ENCODE measurements at regions not wholly inside any gene's neighbourhood (a gene's known extent, or its start where the extent isn't known, plus 50 kb on each side); places are given as distances from the start of the nearest gene placed in this dataset.

DNA sequence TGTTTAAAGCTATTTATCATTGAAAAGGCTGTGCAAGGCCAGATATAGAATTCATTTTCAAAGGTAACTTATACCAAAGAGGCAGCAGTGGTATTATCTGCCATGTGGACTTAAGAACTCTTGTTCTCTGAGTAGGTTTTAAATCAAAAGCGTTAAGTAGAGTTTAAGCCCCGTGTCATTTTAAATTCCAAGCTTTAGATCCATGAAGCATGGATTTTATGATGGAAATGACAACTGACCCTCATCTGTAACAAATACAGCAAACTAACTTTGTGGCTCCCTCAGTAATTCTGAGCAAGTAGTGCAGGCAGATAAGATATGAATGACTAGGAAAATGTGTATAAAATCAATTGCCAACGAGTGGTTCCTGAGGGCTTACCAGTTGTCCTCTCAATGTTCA, 247.0 kb downstream of the WDR11 start:
- no peak for DNase-seq

DNA sequence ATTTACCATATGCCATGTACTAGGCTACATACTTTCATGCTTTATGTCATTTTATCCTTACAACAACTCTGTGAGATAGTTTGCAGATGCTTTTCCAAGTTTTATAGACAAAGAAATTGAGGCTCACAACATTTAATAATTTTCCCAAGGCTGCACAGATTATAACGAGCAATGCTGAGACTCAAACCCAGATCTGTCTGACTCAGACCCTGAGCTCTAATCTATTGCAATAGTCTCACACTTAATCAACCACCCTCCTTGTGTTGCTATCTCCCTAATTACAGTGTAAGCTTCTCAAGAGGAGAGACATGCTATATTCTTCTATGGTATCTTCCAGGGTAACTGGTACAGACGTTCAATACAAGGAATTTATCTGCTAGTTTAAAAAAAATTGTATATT, 247.6 kb downstream of the WDR11 start:
- DNase-seq, result no peak

DNA sequence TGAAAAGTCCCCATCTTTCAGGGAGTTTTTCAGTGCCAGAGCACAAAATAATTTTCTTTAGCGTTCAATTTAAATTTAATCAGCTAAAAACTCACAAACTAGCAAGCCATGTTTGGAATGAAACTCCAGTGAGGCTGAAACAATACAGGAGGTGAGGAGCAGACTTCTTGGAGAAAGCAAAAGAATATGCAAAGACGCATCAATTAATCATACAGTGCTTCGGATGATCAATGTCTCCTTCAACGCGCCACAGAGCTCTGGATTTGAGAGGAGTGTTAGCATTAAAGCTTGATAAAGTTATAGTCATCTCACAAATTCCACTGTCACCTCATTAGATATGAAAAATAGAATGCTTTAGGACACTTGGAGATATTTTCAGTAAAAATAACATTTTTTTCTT, 248.0 kb downstream of the WDR11 start:
- DNase-seq, result no peak

DNA sequence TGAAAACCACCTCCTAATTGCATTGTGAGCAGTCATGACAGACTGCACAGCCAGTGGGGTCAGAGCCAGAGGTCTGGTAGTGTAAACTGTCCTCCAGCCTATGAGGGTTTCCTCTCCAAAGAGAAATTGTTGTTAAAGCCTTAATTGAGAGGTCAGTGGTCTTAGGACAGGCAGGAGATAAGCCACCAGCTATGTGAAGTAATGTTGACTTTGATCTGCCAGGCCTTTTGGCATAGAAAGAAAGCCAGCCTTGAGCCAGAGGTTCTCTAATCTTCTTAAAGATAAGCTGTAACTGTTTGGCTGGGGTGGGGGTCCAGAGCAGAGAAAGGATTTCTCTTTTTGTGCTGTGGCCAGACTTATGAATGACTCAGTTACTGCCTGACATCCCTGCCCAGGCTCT, 248.4 kb downstream of the WDR11 start:
- no peak for DNase-seq

DNA sequence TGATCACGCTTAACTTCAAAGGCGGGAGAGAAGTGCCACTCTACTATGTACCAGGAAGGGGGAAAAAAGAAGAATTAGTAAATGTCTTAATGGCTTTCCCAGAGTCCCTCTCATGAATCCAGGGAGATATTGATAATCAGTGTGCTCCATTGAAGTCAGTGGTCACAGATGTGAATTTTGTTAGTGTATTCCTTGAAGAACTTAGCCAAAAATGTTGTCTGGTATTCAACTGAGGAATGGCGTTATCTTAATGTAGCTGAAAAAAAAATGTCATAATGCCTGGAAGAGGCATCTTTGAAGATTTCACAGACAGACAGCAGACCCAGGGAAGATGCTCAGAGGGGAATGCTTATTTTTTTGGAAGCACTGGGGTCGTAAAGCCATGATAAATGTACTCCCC, 250.4 kb downstream of the WDR11 start:
- no peak for DNase-seq

DNA sequence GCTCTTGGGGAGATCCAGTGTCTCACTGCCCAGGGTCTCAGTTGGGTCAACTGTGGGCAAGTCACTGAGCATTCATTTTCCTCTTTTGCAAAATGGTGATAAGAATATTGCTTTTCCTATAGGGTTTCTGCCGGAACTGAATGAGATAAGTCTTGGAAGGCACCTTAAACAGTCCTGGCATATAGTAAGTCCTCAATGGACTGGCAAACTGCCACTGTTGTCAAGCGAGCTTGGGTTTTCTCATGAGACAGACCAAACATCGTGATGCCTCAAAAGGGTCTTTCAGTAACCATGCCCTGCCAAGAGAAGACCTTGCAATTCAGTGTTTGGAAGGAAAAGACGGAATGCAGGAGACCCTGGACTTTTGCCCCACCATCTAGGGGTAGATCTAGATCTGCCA, 251.5 kb downstream of the WDR11 start:
- DNase-seq, result no peak

DNA sequence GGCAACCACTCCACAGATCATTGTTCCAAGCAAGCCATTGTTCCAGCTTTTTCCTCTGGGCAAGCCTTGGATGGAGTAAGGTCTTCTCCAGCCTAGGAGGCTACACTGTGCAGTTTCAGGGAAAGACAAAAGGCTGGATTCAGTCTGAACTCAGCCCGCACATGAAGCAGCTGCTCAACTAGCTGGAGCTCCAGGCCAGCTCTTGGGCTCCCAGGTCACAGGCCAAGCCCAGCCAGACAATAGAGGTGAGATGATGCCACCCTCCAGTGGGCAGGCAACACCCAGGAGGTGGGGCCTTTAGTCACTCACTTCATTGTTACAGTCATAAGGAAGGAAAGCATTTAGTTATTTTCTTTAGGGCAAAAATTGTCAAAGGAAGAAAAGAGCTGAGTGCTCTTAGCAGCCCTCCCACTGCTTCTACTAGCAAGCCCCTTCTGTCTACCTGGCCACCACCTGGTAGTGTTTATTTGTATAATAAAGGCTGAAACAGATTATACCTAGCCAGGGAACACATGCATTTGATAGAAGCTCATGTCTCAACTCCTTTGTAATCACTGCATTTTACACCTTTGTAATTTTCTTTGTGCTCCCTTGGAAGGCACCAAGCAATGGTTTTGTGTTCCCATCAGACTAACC, 253.4 kb downstream of the WDR11 start:
- no peak for DNase-seq

DNA sequence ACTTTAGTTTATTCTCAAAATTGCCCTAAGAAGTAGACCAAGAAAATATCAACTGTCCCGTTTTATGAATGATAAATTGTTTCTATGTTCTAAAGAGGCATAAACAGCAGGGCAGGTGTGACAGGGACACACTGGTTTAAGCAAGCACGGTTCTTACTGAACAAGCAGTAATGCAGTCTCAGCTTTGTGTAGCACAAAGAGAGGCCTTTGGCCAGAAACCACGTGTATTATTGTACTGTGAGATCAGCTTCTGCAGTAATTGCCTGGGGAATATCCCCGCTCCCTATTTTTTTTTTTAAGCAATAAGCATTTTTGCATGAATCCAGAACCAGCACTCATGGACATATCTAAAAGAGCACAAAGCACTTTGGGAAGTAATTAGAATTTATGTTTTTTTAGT, 255.4 kb downstream of the WDR11 start:
- DNase-seq, result peak; percentile 23

DNA sequence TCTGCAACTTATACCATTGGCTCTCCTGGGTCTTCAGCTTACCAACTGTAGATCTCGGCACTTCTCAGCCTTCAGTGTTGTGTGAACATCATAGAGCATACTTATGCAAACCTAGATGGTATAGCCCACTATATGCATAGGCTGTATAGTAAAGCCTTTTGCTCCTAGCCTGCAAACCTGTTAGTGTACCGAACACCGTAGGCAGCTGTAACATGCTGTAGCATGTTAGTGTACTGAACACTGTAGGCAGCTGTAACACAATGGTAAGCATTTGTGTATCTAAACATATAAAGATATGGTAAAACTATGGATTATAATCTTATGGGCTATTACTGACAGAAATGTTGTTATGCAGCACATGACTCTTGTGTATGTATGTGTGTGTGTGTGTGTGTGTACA, 256.9 kb downstream of the WDR11 start:
- DNase-seq, result no peak

DNA sequence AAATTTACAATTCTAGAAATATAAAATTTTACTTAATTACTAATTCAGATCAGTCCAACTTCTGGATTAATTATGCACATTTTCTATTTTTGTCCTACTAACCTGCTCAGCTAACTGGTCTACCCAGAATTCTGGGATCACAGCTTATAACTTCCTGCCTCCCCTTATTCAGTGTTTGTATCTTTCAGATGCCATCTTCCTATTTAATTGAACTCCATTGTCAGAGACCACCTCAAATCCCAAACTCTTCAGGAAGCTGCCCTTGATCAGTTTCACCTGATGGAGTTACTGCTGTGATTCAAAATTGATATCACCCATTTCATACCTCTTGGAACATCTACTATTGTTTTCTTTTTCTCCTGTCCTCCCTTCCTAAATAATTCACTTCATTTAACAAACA, 259.2 kb downstream of the WDR11 start:
- no peak for DNase-seq

DNA sequence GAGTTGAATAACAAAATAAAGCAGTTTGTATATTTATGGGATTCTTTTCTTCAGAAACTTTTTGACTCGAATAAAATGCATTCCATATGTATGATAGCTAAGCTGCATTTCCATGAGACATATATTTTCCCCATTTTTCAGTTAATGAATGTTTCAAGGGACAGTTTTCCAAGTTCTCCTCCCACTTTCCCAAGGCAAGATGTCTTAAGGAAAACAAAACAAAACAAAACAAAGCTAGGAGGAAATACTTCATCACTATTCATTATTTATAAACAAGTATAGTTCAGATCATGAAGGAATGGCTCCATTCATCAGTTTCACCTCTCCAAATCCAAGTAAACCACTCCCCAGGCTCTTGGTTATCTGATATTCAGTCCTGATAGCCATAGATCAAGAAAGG, 261.0 kb downstream of the WDR11 start:
- peak; percentile 28 for DNase-seq

DNA sequence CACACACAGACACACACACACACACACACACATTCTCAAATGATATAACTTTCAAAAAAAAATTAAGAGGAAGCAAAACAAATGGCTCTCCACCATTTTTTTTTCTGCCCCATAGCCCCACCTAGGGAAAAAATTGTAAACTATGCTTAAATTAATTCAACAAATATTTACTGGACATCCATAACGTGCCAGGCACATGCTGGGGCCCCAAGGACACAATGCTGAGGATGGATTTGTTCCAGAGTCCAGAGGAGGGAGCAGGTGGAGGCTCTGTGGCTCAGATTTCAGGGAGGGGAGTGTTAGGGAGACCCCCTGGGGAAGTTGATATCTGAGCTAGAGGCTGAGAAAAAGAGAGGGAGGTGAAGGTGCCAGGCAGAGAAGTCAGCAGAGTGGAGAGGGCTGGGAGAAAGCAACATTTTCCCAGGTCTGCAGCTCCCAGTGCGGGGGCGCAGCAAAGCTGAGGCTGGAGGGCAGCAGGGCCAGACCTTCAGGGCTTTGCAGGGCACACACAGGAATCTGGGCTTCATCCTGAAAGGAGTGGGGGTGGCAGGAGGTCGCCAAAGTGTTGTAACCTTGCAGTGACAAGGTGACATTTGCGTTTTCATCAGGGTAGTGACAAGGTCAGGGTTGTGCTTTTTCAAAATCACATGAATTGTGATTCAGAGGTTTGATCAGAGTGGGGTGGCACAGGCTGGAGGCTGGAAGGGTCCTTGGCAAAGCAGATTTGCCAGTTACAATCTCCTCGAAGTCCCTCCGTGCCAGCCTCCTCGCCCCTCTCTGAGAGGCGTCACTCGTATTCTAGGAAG, 261.6 kb downstream of the WDR11 start:
- DNase-seq, result no peak

DNA sequence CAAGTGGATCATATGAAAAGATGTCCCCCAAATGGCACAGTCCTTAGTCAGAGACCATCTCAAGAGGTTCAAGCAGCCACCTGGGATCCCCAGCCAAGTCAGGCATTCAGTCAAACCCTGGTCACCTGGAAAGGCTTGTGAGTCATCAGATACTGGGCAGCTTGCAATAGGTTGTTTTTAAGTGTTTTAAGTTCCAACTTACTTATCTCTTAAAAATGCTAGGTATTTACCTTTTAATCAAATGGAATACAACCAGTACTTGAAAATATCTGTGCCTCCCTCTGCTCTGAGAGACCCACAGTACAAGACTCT, 262.2 kb downstream of the WDR11 start:
- DNase-seq, result no peak

DNA sequence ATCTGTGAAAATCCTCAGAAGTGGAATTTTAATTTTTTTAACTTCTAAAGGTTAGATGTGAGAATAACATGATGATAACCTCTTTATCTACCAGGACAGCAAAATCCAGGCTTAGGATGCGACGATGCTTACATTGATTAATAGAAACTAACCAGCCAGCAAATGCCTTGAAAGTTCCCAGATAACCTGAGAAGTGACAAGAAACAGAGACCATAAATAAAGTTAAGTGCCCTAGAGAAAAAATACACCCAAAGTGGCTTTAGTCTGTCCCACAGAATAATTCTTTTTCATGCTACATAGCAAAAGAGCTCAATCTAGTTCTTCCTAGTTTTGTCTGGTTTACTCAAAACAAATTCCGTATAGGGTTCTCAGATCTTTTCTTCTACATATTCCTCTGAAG, 262.7 kb downstream of the WDR11 start:
- DNase-seq, result no peak

DNA sequence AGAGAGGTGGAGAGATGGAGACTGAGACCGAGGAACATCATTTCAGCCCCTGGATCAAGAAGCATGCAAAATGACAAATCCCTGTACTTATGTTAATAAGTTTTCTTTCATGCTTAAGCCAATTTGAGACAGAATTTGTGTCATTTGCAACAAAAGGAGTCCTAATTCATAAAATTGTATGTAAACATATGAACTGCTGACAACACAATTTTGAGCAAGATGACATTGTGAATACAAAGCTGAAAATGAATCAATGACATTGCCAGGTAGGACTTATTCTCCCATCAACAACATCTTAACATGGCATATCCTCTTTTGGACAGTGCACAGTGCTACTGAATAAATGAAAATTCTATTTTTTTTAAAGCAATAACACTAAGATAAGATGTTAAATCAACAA, 264.0 kb downstream of the WDR11 start:
- DNase-seq, result no peak

DNA sequence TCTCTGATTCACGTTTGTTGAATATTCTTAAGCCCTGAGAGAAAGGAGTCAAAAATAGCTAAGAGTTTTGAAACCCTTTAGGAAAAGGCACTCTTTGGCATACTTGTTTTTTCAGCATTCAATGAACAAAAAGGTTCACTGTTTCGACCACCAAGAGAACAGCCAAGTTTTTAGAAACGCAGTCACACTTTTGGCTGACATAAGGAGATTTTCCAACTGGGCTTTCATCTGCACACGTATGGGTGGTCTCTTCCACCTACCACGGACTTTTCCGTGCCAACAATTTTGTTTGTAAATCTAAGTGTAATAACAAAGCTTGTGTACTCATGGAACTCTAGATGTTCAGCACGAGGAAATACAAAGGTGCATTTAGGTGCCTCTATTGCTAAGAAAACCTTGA, 270.3 kb downstream of the WDR11 start:
- DNase-seq, result no peak

DNA sequence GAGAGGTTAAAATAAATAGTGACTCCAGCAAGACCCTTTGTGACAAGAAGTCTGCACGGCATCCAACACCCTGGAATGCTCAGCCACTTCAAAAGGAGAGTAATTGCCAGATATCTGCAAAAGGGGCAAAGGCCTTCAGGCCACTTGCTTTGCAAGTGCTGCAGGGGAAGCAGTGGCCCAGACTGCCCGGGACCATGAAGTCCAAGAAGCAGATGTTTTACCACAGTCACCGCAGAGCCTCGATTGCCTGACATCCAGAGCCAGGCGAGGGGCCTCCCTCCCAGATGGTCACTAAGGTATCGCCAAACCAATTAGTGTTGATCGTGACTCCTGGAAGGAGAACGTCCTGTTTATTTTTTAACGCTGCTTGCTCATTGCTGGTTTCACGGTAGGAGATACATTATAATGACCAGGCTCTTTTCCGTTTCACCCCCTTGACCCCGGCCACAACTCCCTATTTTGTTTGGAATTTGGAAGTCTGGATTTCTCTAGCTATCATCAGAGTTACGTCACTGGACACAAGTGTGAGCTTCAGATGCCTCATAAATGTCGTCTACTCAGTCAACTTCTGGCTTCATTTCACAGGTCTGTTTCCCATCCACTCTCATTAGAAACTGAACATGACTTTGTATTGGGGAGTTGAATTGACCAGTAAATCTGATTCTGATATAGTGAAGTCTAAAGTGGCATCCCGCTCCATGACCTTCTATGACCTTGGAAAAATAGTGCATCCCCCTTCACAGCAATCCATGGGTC, 276.2 kb downstream of the WDR11 start:
- no peak for DNase-seq

DNA sequence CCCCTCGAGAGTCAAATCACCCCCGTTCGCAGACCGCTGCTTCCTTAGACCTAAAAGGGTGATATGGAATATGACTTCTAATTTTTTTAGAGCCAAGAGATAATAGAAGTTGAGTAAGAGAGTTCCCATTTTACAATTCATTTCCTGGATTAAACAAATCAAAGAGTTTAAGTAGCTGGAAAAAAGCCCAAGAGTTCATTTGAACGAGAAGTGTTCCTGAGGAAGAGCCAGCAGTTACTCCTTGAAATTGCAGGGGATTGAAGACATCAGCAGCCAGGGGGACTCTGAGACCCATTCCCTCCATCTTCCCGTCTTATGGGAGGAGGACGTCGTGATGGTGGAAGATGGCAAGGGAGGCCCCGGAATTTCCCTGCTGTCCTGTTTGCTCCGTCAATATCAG, 277.0 kb downstream of the WDR11 start:
- DNase-seq, result no peak

DNA sequence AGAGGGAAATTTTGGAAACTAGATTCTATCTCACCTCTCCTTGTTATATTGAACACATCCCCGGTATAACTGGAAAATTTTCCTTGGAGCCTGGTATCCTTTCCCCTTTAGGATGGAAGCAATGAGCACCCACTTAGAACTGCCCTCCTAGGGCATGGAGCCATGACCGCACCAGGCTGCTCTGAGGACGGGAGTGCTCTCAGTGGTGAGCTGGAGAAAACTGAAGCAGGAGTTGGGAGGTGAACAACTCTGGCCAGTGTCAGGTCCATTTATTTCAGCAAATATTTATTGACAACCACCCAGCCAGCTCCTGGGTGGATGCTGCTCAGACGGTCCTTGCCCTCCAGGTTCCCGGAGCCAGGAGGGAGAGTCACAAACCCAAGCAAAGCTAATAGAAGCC, 278.1 kb downstream of the WDR11 start:
- DNase-seq, result no peak

DNA sequence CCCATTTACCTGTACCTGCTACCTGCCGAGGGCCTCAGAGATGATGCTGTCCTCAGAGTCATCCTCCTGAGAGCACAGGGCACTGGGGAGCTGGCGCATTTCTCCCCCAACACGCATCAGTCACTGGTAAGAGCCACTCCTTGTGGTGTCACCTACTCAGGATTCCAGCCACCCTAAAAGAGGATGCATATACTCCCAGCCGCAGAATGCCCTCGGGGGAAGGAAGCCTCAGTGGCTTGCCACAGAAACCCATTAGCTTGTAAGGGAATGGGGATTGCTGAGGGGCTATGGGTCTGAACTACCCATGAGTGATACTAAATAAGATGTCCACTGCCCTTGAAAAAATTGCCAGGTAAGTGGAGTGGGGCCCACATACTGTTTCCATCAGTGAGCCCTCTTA, 279.2 kb downstream of the WDR11 start:
- DNase-seq, result no peak

DNA sequence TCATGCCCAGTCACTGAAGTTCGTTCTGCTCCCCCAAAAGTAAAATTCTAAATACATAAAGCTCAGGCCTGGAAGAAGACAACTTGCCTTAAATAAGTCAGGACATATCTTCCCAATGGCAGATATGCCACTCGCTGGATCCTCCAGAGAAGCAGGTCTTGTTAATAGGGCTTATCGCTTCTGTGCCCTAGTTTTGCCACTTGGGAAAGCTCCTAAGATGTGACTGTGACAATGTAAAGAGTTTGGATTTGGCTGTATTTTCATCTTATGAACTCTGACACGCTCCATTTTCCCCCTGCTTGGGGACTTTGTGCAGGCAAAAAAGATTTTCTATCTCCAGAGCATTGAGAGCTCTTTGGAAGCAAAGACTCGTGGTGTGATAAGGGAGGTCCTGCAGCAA, 279.9 kb downstream of the WDR11 start:
- no peak for DNase-seq

DNA sequence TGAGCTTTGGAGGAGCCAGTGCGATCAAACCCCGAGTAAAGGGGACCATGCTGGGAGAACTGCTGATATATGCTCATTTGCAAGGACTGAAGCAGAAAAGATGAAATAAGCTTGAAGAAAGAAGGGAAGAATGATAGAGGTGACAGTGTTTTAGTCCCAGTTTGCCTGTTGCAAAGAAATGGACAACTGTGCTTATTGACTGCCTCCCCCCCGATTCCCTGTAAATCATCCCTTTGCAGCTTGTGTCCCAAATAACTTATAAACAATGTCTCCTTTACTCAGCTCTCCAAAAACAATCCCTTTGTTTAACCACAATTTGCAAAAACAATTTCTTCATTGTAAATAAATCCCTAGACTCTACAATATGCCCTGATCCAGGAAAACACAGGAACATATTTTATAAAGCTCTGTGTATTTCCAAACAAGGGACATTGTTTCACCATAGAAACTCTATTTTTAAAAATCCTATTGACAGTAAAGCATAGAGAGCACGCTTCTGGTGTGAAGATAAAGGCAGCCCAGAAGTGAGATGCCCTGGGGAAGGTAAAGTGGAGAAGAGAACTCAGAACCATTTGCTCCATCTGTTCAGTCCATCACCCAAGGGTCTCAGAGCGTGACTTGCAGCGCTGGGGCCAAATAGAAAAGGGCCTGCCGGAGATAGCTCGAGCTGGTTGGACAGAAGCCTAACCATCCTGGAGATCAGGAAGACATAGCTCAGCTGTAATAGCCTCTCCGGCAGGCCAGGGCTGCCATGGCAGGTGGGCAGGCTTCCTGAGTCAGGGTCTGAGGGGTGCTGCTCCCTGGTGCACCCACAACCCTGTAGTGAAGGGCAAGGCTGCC, 280.5 kb downstream of the WDR11 start:
- peak; percentile 31 for DNase-seq

All from muscle of arm (tissue), 1 donor.